ENCODE measurements at regions not wholly inside any gene's neighbourhood (a gene's known extent, or its start where the extent isn't known, plus 50 kb on each side); places are given as distances from the start of the nearest gene placed in this dataset.

DNA sequence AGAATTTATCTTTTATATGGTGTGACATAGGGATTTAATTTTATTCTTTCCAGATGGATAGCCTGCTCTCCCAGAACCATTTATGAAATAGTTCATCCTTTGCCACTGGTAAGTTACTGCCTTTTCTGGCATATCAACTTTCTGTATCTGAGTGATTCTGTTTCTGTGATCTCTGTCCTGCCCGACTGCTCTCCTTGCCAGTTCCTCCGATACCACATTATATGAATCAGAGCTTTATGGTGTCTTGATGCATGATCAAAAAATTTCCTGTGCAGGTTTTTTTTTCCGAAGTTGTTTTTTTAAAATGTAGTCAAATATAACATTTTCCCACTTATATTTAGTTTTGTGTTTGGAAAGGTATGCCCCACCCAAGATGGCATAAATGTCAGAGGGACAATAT lies 242.5 kb downstream of the CYP26B1 start:
- no peak for DNase-seq
- Mint-ChIP-seq H3K4me3 (no peak overlapping the region), H3K9me3 (peaks cover 9% of the 10 kb centered on the region), H3K4me1 (no peaks in the 10 kb centered on the region), H3K27ac (no peak overlapping the region), H3K36me3 (ENCODE audit: low read depth) (no peaks in the 10 kb centered on the region), H3K27me3 (peaks cover 5% of the 10 kb centered on the region)
- TF ChIP-seq, protein P1, sequence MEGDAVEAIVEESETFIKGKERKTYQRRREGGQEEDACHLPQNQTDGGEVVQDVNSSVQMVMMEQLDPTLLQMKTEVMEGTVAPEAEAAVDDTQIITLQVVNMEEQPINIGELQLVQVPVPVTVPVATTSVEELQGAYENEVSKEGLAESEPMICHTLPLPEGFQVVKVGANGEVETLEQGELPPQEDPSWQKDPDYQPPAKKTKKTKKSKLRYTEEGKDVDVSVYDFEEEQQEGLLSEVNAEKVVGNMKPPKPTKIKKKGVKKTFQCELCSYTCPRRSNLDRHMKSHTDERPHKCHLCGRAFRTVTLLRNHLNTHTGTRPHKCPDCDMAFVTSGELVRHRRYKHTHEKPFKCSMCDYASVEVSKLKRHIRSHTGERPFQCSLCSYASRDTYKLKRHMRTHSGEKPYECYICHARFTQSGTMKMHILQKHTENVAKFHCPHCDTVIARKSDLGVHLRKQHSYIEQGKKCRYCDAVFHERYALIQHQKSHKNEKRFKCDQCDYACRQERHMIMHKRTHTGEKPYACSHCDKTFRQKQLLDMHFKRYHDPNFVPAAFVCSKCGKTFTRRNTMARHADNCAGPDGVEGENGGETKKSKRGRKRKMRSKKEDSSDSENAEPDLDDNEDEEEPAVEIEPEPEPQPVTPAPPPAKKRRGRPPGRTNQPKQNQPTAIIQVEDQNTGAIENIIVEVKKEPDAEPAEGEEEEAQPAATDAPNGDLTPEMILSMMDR (IDR thresholded peaks at IDR 0.05) = no peak
- ATAC-seq (ENCODE audit: low read depth) = no peak
- ChIA-PET CTCF (no interaction called here), POLR2A (no interaction called here)
- intact Hi-C loops (cut with micrococcal nuclease) = no loop called here

DNA sequence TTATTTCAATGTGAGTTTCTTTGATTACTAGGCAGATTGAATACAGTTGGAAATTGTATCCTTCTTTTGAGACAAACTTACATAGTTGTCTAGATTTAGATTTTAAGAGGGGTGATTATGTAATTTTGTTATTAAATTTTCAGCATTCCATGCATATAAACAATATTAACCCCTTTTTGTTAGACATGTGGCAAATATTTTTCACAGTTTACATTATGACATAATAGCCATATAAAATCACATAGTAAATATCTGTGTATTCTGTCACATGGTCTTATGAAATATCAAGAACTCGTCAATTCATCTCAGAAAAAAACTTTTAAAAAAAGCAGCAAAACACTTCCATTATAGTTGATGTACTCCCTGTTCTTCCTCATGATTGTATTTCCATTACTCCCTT lies 243.8 kb downstream of the CYP26B1 start:
- ATAC-seq (ENCODE audit: low read depth) (no peak), DNase-seq (no peak)
- no peaks in the 10 kb centered on the region for H3K36me3 Mint-ChIP-seq (ENCODE audit: low read depth)
- no peaks in the 10 kb centered on the region for H3K9me3 Mint-ChIP-seq
- no peak overlapping the region for H3K27ac Mint-ChIP-seq
- TF ChIP-seq, protein P1 (IDR thresholded peaks at IDR 0.05) = no peak
- H3K4me3 Mint-ChIP-seq = no peak overlapping the region
- peaks cover 5% of the 10 kb centered on the region for H3K27me3 Mint-ChIP-seq
- H3K4me1 Mint-ChIP-seq = no peaks in the 10 kb centered on the region
- ChIA-PET CTCF (no interaction called here), POLR2A (no interaction called here)
- intact Hi-C loops (cut with micrococcal nuclease) = no loop called here

DNA sequence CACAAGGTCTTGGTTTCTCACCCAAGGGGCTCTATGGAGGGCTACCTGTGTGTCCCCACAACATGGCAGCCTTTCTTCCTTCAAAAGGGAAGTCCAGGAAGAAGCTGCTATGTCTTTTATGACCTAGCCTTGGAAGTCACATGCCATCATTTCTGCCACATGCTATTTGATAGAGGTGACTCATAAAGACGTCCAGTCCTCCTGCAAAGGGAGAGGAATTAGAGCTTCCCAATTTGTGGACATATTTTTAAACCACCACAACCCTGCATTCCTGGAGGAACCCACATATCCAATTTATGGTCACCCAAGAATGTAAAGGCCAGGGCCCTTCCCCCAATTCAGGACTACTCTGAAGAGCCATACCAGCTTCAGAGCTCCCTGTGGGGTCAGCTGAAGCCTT lies 246.2 kb downstream of the CYP26B1 start:
- Mint-ChIP-seq H3K4me1 (no peaks in the 10 kb centered on the region), H3K27me3 (no peaks in the 10 kb centered on the region), H3K36me3 (ENCODE audit: low read depth) (no peaks in the 10 kb centered on the region), H3K4me3 (no peak overlapping the region), H3K9me3 (no peaks in the 10 kb centered on the region), H3K27ac (no peak overlapping the region)
- no peak for ATAC-seq (ENCODE audit: low read depth)
- POLR2A ChIA-PET = no interaction called here
- intact Hi-C loops (cut with micrococcal nuclease) = no loop called here
- no peak for DNase-seq
- TF ChIP-seq, protein P1 (IDR thresholded peaks at IDR 0.05) = no peak
- CTCF ChIA-PET = no interaction called here

DNA sequence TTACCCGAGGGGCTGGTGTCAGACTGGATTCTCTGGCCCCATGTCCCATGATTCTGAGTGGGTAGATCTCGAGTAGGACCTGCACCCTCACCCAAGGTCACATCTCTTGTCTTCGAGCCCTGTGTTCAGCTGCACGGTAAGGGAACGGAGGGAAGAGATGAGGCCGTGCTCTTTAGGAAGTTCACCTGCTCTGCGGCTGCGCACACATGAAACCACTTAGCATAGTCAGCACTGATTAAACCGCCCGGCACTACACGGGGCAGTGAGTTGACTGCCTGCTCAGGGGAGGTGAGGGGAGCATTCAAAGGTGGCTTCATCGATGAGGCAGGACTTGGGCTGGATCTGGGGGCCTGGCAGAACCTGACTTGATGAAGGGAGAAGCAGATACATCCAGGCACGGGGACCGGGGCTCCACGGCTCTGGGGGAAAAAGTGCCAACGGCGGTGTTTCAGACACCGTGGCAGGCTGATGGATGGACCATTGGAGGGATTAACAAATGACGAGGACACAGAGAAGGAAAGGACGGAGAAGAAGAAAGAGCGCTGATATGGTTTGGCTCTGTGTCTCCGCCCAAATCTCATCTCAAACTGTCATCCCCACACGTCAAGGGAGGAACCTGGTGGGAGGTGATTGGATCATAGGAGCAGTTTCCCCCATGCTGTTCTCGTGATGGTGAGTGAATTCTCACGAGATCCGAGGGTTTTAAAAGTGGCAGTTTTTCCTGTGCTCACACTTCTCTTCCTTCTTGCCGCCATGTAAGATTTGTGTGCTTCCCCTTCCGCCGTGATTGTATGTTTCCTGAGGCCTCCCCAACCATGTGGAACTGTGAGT lies 248.6 kb downstream of the CYP26B1 start:
- Mint-ChIP-seq H3K4me1 (no peaks in the 10 kb centered on the region), H3K9me3 (no peaks in the 10 kb centered on the region), H3K27me3 (no peaks in the 10 kb centered on the region), H3K4me3 (no peak overlapping the region), H3K36me3 (ENCODE audit: low read depth) (no peaks in the 10 kb centered on the region), H3K27ac (no peak overlapping the region)
- intact Hi-C loops (cut with micrococcal nuclease) = no loop called here
- ChIA-PET POLR2A (no interaction called here), CTCF (no interaction called here)
- no peak for DNase-seq
- no peak for ATAC-seq (ENCODE audit: low read depth)
- TF ChIP-seq, protein P1 (IDR thresholded peaks at IDR 0.05) = no peak

DNA sequence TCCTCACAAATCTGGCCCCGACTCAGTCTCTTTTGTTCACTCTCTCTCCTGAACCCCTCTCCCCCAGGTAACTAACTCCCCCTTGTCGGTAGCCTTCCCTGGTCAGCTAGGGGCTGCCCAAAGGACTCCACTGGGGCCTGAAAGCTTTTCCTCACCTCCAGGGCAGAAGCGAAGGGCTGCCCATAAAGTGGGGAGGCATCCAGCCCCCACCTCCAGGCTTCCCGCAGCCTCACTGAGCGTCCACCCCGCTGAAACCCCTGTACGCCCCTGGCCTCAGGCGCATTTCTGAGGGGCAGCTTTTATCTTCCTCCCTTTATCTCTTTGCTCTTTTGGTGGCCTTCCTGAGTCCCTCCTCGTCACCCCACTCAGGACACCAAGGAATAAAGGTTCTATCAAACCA lies 249.3 kb downstream of the CYP26B1 start:
- Mint-ChIP-seq H3K36me3 (ENCODE audit: low read depth) (no peaks in the 10 kb centered on the region), H3K9me3 (no peaks in the 10 kb centered on the region), H3K27me3 (no peaks in the 10 kb centered on the region), H3K27ac (no peak overlapping the region), H3K4me1 (no peaks in the 10 kb centered on the region), H3K4me3 (no peak overlapping the region)
- TF ChIP-seq, protein P1 (IDR thresholded peaks at IDR 0.05) = no peak
- CTCF ChIA-PET = no interaction called here
- no peak for ATAC-seq (ENCODE audit: low read depth)
- intact Hi-C loops (cut with micrococcal nuclease) = no loop called here
- POLR2A ChIA-PET = no interaction called here
- no peak for DNase-seq

Data from activated B cell treated with CpG ODN at 0.5 μM for 24 hours (primary cell).